ENCODE measurements at regions not wholly inside any gene's neighbourhood (a gene's known extent, or its start where the extent isn't known, plus 50 kb on each side); places are given as distances from the start of the nearest gene placed in this dataset.

- DNase-seq (ENCODE audit: low read depth in 1 of 2, low spot score in 2 of 2), result no peak
- Histone ChIP-seq H3K4me2 (ENCODE audit: insufficient read depth in 1 of 2, low read depth in 2 of 2, low read length in 2 of 2) (no peak overlapping the region), H2AK5ac (ENCODE audit: low read depth, low read length) (no peak overlapping the region), H3K4me3 (ENCODE audit: extremely low read depth in 1 of 4, insufficient read depth in 2 of 4, low read depth in 3 of 4, low read length in 4 of 4) (no peak overlapping the region), H4K8ac (ENCODE audit: extremely low read depth, insufficient read depth, low read length) (no peak overlapping the region), H2BK12ac (ENCODE audit: low read depth, low read length) (no peak overlapping the region; the same call in 1 of the 2 replicates), H3K9ac (replicated peaks in 1 of 4; ENCODE audit: extremely low read depth in 1 of 4, low read depth in 3 of 4, low read length in 3 of 4) (no peak overlapping the region), H4K91ac (replicated peaks; ENCODE audit: insufficient read length, low read length) (no peak overlapping the region), H3K36me3 (ENCODE audit: control insufficient read depth in 2 of 4, insufficient read depth in 4 of 4, low read length in 3 of 4) (no peaks in the 10 kb centered on the region), H3K23ac (ENCODE audit: insufficient read length) (no peak overlapping the region), H4K5ac (ENCODE audit: insufficient read length, low read depth, low read length) (no peak overlapping the region), H3K23me2 (ENCODE audit: low read depth, low read length) (no peaks in the 10 kb centered on the region; the same call in 1 of the 2 replicates), H2BK120ac (replicated peaks; ENCODE audit: low read depth, low read length) (no peak overlapping the region), H3K27ac (ENCODE audit: low read depth, low read length) (no peak overlapping the region), H3K27me3 (replicated peaks in 1 of 4; ENCODE audit: control insufficient read depth in 3 of 4, extremely low read depth in 1 of 4, insufficient read depth in 3 of 4, low read length in 3 of 4) (no peaks in the 10 kb centered on the region; a peak in 3 of 7 replicates), H3K79me2 (ENCODE audit: control insufficient read depth in 1 of 2, insufficient read depth in 2 of 2, low read length in 2 of 2) (no peaks in the 10 kb centered on the region), H3K14ac (ENCODE audit: insufficient read length) (no peak overlapping the region), H3K56ac (replicated peaks; ENCODE audit: insufficient read length, low read depth, low read length) (no peak overlapping the region), H3K18ac (ENCODE audit: extremely low read depth, low read length) (no peak overlapping the region), H3K4me1 (replicated peaks in 1 of 4; ENCODE audit: control insufficient read depth in 3 of 4, insufficient read depth in 4 of 4, low read length in 3 of 4) (peaks cover 0 to 16% (median 6%) of the 10 kb centered on the region in 4 experiments; a peak in 5 of 7 replicates), H4K20me1 (replicated peaks in 1 of 2; ENCODE audit: control insufficient read depth in 1 of 2, insufficient read depth in 2 of 2, low read length in 2 of 2) (no peaks in the 10 kb centered on the region), H2AFZ (ENCODE audit: low read length) (no peak overlapping the region), H3K79me1 (ENCODE audit: low read depth, low read length) (no peaks in the 10 kb centered on the region), H2BK15ac (ENCODE audit: low read length) (no peak overlapping the region; the same call in 1 of the 2 replicates), H2BK20ac (ENCODE audit: low read length) (no peak overlapping the region), H3K4ac (replicated peaks; ENCODE audit: insufficient read length, low read depth, low read length) (no peak overlapping the region), H2BK5ac (ENCODE audit: low read depth, low read length) (no peak overlapping the region), H3K9me3 (ENCODE audit: insufficient read depth in 2 of 2, low read depth in 1 of 2, low read length in 1 of 2) (no peaks in the 10 kb centered on the region)
- FAIRE-seq, result no peak
- WGBS, 2 experiments (ENCODE audit: extremely low coverage in 1 of 2, insufficient coverage in 1 of 2, insufficient read length in 1 of 2, insufficient replicate concordance in 2 of 2, low coverage in 1 of 2, low lambda C conversion rate in 2 of 2, missing lambda C conversion rate in 1 of 2), result 53% methylated on average over 5 of the region's 5 CpGs; no CpG with 5 or more reads in 1 of the 2 experiments
- CTCF ChIA-PET (ENCODE audit: partially characterized antibody), result interaction anchor here (0.5 to 2.6 kb wide), 9 partner anchors 8 to 1084 kb away, joined by 3 to 9 read pairs (median 3); no protein-coding TSS in a partner anchor
- POLR2A ChIA-PET (ENCODE audit: partially characterized antibody), result interaction anchor here (1.5 kb wide), 1 partner anchor 9 kb away, joined by 3 read pairs; no protein-coding TSS in a partner anchor
- no peak for TF ChIP-seq CTCF (IDR thresholded peaks at IDR 0.05; ENCODE audit: control extremely low read depth in 1 of 3, insufficient read depth in 1 of 3, low read depth in 1 of 3, low read length in 3 of 3)
- no peak for TF ChIP-seq ATF2 (IDR thresholded peaks at IDR 0.05; ENCODE audit: low read length)
- no peak for TF ChIP-seq BRCA1 (IDR thresholded peaks at IDR 0.05; ENCODE audit: low read depth, low read length)
- no peak for TF ChIP-seq E2F6 (IDR thresholded peaks at IDR 0.05)
- no peak for TF ChIP-seq TCF12 (IDR thresholded peaks at IDR 0.05; ENCODE audit: low read depth, low read length)
- no peak for TF ChIP-seq SIX5 (IDR thresholded peaks at IDR 0.05; ENCODE audit: low read depth, low read length)
- no peak for TF ChIP-seq POLR2A (IDR thresholded peaks at IDR 0.05; ENCODE audit: control extremely low read depth in 1 of 2, low read depth in 2 of 2, low read length in 2 of 2)
Measured at GRCh38 chr12:111029732-111030131, 109.4 kb upstream of the MYL2 start.
